GM12873 (cell line): ENCODE measurements at regions not wholly inside any gene's neighbourhood (a gene's known extent, or its start where the extent isn't known, plus 50 kb on each side); places are given as distances from the start of the nearest gene placed in this dataset.

ENCODE experiments used
- TF ChIP-seq, protein P1 (sequence below): IDR thresholded peaks from 2 replicates; pipeline ENCODE4 v1.5.1; 2012; ENCODE audit warnings: low read depth, mild to moderate bottlenecking, moderate library complexity, low read length, control low read depth; ENCODE audit not compliant: insufficient read depth; ENCODE audit errors: missing control alignments

DNA sequence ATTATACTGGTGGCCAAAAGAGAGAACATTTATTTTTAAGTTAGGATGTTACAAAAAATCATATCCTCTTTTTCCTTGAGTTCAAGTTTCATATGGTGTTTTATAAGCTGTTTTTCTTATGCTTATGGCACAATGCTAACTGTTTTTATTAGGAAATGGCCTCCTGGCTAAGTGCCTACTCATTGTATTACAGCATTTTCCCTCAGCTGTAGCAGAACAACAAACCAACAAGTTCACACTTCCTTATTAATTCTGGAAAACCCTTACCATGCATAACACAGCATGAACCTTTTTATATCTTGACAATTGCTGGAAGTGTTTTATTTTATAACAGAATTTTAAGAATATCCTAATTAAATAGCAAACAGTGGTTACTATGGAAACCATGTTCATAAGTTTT lies 165.8 kb downstream of the GASK1B start:
- TF ChIP-seq, protein P1, sequence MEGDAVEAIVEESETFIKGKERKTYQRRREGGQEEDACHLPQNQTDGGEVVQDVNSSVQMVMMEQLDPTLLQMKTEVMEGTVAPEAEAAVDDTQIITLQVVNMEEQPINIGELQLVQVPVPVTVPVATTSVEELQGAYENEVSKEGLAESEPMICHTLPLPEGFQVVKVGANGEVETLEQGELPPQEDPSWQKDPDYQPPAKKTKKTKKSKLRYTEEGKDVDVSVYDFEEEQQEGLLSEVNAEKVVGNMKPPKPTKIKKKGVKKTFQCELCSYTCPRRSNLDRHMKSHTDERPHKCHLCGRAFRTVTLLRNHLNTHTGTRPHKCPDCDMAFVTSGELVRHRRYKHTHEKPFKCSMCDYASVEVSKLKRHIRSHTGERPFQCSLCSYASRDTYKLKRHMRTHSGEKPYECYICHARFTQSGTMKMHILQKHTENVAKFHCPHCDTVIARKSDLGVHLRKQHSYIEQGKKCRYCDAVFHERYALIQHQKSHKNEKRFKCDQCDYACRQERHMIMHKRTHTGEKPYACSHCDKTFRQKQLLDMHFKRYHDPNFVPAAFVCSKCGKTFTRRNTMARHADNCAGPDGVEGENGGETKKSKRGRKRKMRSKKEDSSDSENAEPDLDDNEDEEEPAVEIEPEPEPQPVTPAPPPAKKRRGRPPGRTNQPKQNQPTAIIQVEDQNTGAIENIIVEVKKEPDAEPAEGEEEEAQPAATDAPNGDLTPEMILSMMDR: no peak

DNA sequence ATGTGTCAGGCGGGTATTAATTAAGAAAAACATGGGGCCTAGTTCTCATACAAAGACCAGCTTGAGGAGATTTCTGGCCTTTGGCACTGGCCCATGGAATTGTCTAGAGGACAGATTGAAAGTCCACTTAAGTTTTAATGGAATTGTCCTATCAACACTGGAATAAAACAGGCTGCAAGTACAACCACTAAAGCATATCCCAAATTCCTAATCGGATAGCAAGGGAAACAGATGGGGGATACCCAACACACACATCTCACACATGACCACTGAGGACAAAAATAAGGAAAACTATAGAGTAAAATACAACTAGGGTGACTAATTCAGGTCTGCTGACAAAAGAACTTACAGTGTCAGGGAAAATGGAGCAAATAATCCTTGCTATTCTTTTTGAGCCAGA lies 167.8 kb downstream of the GASK1B start:
- TF ChIP-seq, protein P1: no peak

DNA sequence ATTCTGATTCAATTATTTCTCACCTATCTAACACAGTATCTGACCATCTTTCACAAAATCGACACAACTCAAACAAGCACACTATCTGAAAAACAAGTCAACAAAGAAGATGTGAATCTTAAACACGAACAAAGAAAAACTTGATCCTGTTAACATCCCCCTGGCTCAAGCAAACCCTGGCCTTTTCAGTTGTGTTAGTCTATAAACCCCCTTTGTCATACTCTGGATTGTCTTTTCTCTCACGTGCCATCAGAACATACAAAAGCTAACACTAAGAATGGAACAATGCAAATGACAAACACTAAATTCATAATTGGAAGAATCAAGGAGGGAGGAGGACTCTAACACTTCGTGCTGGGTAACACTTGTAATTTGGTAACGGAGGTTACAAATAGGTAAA lies 168.7 kb downstream of the GASK1B start:
- TF ChIP-seq, protein P1: no peak

DNA sequence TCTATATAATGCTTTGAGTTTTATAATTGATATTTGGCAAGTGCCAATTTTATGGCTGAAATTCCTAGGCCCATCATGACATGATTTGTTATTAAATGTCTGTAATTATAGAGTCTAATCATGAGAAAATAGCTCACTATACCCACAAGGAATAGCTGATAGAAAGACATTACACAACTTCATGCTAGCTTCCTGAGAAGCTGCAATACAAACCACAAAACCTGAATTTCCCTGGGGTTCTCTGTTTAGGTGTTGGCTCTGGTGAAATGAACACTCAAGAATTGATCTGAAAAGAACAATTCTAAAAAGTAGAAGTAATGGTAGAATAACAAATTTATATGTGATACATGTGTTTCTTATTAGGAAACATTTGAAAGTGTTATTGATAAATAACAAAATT lies 169.6 kb downstream of the GASK1B start:
- TF ChIP-seq, protein P1: no peak

DNA sequence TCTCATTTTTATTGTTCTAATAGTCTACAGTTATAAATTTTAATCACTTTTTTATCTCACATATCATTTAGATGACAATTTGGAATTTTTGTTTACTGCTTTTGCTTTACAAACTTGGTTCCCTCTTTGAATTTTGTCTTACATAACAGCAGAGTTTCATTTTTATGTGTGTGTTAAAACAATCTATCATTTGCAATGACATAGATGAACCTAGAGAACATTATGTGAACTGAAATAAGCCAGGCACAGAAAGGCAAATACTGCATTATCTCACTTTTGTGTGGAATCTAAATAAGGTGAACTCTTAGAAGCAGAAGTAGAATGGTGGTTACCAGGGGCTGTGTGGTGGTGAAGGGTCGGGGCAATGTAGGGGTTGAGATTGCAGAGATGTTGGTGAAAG lies 170.7 kb downstream of the GASK1B start:
- TF ChIP-seq, protein P1: no peak

DNA sequence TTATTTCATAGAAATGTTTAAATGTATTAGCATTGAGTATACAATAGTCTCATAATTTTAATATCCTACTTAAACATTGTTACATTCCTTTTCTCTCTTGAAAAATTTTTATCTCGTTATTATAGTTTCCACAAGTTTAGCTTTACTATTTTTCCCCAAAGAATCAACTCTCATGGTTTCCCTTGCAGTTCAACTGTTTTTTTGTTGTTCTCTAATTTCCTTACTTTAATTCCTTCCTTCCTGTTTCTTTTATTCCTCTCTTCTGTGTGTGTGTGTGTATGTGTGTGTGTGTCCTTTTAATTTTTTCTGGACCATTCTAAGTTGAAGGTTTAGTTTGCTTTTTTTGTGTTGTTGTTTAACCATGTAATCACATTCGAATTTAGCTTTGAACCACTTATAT lies 171.1 kb downstream of the GASK1B start:
- TF ChIP-seq, protein P1: no peak

DNA sequence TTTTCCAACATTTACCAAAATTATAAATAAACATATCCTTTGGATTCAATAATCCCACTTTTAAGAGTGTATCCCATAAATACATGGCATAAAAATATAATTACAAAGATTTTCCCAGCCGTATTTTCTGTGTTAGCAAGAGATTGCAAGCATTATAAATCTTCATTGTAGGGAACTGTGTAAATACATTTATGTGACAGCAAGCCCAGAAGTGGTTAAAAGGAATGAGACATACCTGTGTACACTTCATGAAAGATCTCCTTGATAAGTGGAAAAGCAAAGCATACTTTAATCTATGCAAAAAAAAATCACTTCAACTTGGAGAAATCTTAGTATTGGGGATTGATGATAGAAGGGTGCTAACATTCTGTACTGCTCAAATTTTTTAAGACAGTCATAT lies 173.1 kb downstream of the GASK1B start:
- TF ChIP-seq, protein P1: no peak
